GM18508 (cell line): ENCODE measurements at regions not wholly inside any gene's neighbourhood (a gene's known extent, or its start where the extent isn't known, plus 50 kb on each side); places are given as distances from the start of the nearest gene placed in this dataset.
"Not testable (repeated sequence)": the region's sequence is repeated elsewhere in the genome, so short reads cannot be mapped to it uniquely, and the experiment has no call there.

Experiments used
- ATAC-seq: cut with Tn5 transposase; IDR thresholded peaks from one replicate; pipeline ENCODE4 v1.9.1; 2021; ENCODE audit warnings: moderate number of reproducible peaks; ENCODE audit not compliant: insufficient read depth, unreplicated experiment

DNA sequence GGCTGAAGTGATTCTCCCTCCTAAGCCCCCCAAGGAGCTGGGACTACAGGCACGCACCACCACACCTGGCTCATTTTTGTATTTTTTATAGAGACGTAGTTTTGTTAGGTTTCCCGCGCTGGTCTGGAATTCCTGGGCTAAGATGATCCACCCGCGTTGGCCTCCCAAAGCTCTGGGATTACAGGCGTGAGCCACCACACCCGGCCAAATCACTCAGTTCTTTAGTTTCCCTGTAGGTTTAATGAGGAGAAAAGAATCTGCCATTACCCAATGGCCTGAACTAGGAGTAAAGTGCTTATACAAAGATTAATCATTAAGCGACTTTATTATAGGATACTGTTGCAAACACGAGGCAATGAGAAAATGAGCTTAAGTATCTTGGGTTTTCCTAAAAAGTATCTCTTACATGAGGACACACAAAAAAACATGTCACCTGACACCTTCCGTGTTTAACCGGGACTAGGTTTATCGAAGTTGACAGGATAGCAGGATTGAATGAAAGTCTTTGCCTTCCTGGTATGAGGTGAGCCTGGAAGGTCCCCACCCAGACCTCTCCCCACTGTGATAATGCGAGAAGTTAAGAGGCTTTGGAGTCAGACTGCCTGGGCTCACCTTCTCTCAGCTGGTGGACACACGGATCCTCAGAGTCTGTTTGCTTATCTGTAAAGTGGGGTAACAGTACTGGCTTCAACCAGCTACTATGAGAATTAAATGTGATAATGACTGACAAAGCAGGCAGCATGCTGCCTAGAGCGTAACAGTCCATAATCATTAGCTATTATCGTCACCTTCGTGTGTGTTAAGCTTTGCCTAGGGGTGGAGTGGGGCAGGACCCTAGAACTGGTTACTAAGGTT lies 133.5 kb upstream of the KRAS start:
- no peak for ATAC-seq

DNA sequence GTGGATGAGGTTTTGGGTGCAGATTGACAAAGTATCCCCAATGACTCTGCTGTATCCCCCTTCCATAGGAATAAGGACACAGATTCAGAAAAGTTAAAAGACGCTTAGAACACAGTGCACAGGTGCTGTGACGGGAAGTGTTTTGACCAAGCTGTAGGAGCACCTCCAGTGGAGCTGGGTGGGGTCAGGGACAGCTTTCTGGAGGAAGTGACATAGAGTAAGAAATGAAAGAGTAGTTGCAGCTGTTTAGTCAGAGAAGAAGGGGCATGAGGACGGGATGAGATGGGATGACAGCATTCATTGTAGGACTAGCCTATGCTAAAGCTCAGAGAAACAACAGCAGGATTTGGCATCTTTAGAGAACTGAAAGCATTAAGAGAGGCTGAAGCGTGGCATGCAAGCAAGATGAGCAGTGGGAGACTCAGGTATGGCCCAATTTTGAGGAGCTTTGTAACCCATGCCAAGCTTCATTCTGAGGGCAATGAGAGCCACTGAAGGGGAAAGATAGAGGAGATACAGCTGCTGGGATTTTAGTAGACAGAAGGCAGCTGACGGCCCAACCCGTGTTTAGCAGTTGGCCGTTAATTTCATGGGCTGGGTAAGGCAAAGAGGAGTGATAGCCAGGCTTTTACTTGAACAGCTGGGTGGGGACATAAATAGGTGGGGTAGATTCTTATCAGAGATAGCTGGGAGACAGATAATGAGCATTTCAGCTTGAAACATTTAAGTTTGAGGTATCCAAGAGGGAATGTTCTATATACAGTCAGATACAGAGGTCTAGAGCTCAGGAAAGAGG lies 131.8 kb upstream of the KRAS start:
- ATAC-seq, result no peak

DNA sequence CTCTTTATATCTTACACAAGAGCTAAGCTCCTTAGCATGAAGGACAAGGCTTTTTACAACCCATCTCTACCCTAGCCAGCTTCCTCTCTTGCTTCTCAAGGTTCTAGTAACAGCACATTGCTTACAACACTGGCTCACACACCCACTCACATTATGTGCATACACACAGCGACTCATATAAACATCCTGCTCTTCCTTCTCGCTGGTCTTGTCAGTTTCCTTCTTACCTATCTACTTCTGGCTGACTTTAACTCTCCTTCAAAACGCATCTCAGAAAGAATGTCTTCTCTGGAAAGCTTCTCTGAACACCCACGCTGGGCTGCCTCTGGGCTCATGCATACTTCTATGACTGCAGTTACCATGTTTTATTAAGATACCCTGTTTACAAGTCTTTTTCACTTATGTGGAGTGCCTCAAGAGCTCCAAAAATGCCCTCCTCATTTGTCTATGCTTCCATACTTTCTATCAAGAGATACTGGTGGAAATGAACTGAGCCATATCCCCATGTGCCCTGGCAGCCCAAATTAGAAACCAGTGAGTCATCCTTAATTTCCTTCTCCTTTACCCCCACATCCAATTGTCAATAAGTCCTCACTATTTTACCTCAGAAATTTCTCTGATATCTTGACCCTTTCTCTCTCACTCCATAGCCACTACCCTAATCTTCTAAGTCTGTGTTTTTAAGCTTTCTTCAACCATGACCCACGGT lies 126.9 kb upstream of the KRAS start:
- peak; percentile 66 for ATAC-seq

DNA sequence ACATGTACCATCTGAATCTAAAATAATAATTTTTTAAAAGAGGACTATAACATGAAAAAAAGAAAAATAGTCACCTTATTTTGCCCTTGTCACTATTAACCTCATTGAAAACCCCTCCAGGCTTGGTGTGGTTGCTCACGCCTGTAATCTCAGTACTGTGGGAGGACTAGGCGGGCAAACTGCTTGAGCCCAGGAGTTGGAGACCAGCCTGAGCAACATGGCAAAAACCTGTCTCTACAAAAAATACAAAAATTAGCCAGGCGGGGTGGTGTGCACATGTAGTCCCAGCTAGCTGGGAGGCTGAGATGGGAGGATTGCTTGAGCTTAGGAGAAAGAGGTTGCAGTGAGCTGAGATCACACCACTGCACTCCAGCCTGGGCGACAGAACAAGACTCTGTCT lies 126.3 kb upstream of the KRAS start:
- ATAC-seq, result no peak

DNA sequence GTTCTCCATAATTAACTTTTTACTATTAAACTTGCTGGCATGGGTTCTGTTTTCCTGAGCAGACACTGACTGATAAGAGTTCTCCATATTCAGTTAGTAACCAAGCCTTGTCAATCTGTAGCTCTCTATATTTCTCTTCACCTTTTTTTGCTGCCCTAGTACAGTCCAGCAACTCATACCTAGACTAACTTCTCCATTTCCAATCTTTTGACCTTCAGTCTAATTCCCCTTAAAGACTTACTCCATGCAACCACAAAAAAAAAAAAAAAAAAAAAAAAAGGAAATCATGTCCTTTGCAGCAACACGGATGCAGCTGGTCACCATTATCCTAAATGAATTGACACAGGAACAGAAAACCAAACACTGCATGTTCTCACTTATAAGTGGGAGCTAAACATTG lies 125.7 kb upstream of the KRAS start:
- ATAC-seq, result no peak

DNA sequence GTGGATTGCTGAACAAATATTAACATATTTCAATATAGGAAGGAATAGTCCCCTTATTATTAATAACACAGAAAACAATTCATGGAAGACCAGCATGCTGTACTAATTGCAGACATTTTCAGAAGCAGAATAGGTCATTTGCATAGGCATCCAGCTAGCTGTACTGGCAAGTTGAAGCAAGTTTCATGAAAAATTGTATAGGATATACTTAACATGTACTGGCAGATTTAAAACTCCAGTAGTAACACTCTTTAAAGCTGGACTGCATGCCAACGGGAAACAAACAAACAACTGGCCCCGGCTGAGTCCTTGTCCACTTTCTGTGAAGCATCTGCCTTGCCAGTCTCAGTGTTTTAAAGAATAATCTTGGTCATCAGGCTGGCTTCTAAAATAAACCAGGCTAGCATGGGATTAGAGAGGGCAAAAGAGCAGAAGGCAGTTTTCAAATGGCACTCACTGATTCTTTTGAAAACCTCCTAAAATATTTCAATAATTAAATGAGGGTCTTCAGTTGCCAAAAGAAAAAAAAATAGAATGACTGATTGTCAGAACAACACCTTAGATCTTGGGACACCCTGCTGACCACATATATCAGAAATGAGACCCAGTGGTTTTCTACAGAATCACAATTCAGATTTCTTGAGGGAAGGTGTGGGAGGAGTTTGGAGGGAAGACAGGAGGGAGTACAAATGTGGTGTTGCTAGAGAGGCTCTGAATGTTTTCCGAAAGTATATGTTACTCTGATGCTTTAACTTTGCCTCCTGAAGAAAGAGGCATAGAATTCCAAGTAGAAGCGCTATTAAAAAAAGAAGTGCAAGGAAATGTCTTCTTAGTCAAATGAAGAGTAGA lies 122.5 kb upstream of the KRAS start:
- no peak for ATAC-seq

DNA sequence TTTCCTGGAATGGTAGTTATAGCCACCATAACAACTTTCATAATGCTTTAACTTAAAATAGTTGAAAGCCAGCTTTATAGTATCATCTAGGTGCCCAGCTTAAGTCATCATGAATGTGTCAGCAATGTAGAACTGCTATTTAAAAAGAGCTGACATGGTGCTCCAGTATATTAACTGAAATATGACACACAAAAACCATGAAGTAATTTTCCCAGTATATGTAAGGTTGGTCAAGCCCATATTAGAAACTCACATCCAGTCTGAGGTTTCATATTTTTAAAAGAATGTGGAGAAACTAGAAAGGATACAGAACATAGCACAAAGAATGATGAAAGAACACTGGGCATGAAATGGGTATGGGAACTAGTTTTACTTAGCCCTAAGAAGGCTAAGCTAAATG lies 121.3 kb upstream of the KRAS start:
- ATAC-seq, result no peak

DNA sequence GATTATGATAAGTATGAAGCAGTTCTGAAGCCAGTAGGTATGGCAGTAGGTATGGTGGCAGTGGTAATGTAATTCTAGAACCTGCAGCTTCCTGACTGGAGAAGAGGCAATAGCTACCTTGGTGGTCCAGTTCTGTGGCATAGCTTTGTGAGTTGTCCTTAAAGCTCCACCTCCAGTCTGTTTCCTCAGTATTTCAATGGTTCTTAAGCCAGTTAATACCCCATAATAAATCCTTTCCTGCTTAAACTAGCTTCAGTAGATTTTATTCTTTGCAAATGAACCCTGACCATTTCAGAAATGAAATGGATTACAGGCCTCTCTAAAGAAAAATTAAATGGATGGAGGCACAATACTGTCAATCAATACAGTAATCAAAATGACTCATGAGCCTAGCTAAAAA lies 117.8 kb upstream of the KRAS start:
- no peak for ATAC-seq

DNA sequence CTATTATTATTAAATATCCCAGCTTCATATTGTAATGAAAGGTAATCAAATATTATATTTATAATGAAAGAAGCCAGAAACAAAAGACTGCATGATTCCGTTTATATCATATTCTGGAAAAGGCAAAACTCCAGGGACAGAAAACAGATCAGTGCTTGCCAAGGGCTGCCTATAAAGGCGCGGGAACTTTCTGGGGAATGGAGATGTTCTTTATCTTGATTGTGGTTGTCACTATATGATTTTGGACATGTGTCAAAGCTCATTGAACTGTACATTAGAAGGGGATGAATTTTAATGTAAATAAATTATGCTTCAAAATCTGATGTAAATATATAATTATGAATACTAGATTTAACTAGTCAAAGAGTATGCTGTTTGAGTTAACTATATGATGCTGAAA lies 115.4 kb upstream of the KRAS start:
- ATAC-seq, result no peak

DNA sequence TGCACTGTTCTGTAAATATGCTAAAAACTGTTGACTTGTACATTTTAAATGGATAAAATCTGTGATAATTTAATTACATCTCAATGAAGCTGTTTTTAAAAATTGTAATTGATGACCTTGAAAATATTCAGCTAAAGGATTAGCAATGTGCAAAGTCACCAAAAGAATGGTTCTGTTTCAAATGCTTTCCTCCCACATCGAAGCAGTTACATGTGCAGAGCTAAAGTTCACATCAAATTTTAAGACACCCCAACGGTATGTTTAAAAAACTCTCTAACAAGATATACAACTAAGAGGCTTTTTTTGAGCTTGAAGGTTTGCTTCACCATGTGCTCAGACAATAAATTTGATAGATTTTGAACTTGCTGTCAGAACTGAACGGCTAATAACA lies 114.6 kb upstream of the KRAS start:
- no peak for ATAC-seq

DNA sequence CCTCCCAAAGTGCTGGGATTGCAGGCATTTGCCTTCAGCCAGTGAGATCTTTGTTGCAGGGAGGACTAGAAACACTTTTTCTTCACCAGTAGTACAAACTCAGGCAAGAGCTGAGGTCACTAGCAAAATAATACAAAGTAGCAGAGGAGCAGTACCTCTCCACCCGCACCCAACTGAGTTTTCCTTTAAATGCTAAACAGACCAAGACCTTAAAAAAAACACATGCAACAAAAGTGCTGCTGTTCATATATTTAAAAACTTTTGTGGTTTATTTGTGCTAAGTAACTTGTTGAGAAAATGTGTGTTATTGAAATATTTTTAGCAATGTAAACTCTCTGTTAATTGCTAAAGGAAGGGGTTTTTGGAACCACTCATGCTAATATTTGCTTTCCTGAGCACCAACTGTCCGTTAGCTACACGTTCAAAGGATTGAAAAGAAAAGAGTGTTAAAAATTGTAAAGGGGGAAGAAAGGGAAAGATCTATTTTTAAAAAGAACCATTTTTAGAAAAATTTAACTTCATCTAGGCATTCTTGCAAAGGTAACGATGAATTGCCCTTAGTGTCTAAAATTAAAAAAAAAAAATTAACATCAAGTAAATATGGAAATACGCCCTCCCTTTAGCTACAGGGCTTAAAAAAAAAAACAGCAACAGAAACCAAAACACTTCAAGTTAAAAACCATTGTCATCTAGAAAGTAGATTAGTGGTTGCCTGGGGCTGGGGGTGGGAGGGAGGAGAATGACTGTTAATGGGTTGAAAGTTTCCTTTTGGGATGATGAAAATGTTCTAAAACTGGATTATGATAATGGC lies 114.0 kb upstream of the KRAS start:
- ATAC-seq, result peak; percentile 74

DNA sequence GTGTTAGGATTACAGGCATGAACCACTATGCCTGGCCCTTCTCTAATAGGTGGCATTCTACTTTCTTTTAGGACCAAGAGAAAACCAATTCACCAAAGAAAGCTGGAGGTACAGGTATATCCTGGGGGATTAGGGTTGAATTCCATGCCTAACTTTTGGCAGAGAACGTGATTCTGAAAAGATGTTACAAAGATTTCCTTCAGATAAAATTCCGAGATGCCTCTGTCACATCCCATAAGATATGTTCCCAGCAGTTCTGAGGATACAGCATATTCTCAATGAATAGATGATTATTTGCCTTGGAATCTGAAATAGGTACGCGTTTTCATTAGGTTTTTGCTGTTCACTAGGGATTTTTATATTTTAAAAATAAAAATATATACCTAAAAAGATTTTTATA lies 111.9 kb upstream of the KRAS start:
- no peak for ATAC-seq

DNA sequence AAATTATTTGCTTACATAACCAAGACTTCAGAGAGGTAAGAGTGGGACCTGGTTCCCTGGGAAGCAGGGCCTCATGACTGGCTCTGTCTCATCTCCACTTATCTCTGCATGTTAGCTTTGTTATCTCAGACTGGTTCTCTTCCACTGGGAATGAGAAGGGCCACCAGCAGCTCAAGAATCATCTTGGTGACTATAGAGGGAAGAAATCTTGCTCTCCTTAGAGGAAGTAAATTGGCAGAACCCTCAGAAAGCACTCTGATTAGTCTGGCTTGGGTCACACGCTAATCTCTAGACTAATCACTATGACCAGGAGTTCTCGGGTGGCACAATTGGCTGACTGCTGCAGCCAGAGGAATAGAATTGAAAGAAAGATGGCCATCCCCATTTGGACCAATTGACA lies 110.8 kb upstream of the KRAS start:
- ATAC-seq, result no peak

DNA sequence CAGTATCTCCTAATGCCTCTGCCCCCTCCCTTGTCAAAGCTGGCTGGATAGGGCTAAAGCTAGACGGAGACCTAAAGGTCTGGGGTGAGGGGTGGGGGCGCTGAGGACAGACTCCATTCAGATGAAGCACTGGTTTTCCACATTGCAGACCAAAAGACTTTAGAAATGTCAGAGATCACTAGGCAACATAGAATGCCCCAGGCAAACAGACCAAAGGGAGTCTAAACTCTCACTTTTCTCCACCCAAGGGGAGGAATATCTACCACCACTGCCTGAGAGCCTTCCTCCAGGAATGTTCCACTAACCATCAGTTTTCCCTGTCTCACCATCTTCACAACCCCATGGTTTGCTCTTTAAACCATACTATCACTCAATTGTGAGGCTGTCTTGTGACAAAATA lies 106.9 kb upstream of the KRAS start:
- ATAC-seq, result no peak

DNA sequence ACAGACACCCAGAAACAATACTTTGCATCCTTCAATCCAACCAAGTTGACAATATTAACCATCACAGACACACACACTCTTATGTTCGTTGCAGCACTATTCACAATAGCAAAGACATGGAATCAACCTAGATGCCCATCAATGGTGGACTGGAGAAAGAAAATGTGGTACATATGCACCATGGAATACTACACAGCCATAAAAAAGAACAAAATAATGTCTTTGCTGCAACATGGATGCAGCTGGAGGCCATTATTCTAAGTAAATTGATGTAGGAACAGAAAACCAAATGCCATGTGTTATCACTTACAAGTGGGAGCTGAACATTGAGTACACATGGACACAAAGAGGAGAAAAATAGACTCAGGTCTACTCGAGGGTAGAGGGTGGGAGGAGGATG lies 102.2 kb upstream of the KRAS start:
- not testable (repeated sequence) for ATAC-seq

DNA sequence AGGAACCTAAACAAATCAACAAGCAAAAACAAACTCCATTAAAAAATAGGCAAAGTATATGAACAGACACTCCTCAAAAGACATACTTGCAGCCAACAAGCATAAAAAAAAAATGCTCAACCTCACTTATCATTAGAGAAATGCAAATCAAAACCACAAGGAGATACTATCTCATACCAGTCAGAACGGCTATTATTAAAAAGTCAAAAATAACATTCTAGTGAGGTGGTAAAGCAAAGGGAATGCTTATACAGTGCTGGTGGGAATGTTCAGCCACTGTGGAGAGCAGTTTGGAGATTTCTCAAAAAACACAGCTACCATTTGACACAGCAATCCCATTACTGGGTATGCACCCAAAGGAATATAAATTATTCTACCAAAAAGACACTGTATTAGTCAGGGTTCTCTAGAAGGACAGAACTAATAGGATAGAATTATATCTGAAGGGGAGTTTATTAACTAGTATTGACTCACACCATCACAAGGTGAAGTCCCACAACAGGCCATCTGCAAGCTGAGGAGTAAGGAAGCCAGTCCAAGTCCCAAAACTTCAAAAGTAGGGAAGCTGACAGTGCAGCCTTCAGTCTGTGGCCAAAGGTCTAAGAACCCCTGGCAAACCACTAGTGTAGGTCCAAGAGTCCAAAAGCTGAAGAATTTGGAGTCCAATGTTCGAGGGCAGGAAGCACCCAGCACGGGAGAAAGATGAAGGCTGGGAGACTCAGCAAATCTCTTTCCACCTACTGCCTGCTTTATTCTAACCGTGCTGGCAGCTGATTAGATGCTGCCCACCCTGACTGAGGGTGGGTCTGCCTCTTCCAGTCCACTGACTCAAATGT lies 101.6 kb upstream of the KRAS start:
- peak; percentile 56 for ATAC-seq

DNA sequence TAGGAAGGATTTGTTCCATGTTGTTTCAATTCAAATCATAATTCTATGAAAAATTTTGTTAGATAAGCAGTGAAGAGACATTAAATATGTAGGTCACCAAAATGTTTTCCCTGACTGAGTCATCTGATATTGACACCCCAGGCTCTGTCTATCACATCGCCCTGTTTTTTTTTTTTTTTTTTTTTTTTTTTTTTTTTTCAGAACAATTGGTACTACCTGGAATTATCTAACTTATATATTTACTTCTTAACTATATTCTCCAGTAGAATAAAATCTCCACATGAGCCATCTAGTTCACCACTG lies 97.8 kb upstream of the KRAS start:
- ATAC-seq, result no peak

DNA sequence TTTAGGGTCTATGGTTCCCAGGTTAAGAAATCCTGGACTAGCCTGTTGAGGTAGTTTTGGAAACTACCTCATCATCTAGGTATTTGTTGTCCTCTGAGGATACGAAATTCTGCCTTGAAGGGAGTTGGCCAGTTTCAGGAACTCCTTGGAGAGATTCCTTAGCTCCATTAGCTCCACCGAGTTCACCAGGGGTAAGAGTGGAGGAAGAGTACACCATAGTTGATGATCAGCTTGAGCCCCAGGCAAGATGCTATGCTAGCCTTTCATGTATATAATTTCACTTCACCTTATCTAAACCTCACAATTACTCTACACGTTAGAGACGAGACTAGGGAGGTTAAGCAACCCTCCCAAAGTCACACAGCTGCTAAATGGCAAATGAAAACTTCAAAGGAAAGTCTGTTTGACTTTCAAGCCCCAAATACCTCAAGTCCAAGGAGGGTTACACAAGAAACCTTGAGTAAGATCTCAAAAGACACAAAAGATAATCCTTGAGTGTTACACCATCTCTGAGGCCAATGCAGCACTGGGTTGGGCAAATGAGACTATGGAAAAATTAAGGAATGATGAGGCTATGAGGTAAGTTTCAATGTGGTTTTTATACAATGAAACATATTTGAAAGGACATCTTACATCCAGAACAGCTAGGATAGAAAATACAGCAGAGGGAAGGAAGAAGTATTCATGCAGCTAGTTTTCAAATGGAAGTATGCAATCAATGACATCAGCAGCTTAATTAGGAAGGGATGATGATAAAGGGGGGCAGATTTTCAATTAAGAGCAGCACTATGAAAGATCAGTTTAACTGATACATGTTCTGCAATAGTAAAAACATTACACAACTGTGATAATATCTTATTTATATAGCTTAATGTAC lies 97.2 kb upstream of the KRAS start:
- ATAC-seq, result no peak
